CD4-positive, alpha-beta T cell treated with Interferon gamma for 1 hour (primary cell): ENCODE measurements at regions not wholly inside any gene's neighbourhood (a gene's known extent, or its start where the extent isn't known, plus 50 kb on each side); places are given as distances from the start of the nearest gene placed in this dataset.

Source experiments
- DNase-seq: peaks from one replicate; pipeline ENCODE4 v3.0.0-alpha.2; 2020

DNA sequence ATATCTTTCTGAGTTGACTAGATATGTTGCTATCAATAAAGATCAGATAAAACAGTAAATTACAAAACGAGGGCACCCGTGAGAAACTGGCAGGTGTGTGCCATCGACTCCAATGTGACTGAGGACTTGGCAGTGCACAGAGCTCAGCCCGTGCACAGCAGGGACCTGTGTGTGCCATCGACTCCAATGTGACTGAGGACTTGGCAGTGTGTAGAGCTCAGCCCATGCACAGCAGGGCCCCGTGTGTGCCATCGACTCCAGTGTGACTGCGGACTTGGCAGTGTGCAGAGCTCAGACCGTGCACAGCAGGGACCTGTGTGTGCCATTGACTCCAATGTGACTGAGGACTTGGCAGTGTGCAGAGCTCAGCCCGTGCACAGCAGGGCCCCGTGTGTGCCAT lies 347.2 kb upstream of the B3GAT1 start:
- DNase-seq: no peak

GRCh38 chr11:134758342-134758931 lies 346.4 kb upstream of the B3GAT1 start:
- no peak for DNase-seq

- DNase-seq: no peak
Observed at GRCh38 chr11:134757633-134758032, 345.6 kb upstream of the B3GAT1 start.

DNA sequence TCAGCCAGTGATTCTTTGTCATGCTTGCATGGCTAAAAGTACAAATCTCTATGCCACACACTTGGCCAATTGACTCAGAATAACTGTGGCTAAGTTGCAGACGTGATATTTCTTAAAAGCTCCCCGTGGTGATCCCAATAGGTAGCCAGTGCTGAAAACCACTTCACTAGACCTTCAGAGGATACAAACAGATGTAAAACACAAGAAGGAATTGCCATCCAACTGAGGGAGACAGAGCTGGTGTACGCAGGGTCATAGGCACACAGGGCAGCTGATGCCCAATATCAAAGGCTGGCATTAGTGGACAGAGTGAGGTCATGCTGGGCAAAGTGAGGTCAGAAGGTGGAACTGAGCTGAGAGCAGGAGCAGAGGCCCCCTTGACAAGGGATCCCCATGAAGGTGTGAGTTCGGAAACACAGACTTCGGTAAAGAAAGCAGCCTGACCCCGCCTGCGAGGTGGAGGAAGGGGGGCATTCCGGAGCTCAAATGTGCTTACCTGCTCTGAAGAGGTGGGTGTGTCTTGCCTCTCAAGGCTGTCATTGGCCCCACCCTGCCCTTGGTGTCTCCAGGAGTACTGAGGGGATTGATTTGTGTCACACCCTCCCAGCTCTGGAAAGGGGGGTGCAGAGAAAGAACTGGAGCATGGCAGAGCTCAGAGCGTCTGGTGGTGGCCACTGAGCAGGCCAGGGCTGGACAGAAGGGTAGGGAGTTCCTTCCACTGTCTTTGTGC lies 344.9 kb upstream of the B3GAT1 start:
- no peak for DNase-seq

- no peak for DNase-seq
Observed at GRCh38 chr11:134755535-134755934, 343.5 kb upstream of the B3GAT1 start.

- DNase-seq: no peak
Observed at GRCh38 chr11:134754521-134755198, 342.6 kb upstream of the B3GAT1 start.

- no peak for DNase-seq
Observed at GRCh38 chr11:134753771-134754520, 341.9 kb upstream of the B3GAT1 start.

DNA sequence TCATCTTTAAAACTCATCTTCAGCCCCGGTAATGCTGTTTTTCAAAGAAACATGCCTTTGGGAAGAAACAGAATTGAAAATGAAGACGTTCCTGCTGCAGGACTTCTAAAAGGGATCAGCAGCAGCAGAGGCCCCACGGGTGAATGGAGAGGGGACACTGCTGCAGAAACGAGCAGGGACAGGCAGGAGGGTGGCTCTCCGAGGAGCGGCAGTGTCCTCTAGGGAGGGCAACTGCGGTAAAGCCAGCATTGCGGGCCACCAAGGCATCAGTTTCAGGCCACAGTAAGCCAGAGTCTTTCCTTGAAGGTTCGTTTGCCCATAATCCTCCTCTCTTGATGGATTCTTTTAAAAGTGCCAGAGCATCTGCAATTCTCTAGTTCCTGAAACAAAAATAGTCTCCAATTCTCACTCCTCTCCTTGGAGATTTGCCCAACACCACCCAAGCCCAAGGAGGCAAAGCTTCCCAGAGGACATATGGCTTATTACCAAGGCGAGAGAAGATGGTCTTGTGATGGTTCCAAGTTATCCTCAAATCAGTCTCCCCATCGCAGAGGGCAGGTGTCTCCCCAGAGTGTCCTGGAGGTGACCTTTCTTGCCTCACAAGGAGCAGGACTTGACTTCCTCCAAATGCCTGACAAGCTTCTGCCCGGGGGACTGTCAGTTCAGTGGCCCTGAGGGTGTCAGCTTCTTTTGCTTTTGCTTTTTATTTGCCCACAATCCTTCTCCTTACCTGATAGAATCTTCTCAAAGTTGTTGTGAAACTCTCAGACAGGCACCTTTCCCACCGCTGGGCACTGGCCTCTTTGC lies 341.1 kb upstream of the B3GAT1 start:
- DNase-seq: no peak

DNA sequence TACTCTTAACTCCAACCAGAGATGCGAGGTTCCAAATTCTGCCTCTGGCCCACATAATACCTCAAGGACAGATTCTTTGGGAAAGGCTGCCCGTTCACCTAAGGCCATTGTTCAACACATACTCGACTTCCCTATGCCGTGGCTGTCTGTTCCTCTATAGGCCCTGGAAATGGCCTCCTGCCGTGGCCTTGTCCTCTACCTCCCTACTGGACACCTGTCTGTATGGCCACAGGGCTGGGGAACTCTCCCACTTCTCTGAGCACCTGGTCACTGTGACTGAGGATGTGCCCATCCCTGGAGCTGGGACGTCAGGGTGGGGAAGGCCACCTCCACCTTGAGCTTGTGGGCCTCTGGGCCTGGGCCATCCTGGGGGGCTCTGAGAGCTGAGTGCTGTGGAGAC lies 340.5 kb upstream of the B3GAT1 start:
- no peak for DNase-seq

DNA sequence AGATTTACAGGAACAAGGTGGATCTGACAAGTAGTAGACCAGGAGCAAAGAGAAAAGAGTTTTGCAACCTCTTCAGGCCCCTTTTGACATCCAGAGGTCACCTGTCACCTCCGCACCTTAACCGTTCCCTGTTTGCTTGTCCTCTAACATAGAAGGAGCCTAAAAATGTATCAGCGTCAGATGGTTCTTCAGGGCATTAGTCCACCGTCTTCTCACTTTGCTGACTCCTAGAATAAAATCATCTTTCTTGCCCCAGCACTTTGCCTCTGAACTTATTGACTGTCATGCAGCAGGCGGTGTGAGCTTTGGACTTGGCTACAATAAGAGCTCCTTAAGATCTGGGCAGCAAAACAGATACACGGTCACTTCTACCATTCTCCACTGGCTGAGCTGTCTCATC lies 339.7 kb upstream of the B3GAT1 start:
- no peak for DNase-seq

GRCh38 chr11:134751031-134751585 lies 339.1 kb upstream of the B3GAT1 start:
- DNase-seq: no peak

DNA sequence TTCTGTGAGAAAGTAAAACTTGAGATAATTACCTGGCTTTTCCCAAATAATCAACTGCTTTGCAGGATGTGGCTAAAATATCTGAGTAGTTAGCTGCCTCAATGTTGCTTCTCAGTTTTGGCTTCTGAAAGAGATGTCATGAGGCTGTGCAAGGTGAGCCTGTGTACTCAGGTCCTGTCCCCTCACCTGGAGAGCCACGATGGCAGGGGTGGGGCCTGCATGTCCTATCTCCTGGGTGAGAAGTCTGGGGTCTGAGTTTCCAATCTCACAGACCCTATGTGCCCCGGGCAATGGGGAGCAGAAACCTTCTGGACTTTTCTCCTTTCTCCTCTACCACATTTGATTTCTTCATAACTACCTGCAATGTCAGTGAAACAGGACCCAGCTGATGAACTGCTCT lies 338.6 kb upstream of the B3GAT1 start:
- DNase-seq: no peak

DNA sequence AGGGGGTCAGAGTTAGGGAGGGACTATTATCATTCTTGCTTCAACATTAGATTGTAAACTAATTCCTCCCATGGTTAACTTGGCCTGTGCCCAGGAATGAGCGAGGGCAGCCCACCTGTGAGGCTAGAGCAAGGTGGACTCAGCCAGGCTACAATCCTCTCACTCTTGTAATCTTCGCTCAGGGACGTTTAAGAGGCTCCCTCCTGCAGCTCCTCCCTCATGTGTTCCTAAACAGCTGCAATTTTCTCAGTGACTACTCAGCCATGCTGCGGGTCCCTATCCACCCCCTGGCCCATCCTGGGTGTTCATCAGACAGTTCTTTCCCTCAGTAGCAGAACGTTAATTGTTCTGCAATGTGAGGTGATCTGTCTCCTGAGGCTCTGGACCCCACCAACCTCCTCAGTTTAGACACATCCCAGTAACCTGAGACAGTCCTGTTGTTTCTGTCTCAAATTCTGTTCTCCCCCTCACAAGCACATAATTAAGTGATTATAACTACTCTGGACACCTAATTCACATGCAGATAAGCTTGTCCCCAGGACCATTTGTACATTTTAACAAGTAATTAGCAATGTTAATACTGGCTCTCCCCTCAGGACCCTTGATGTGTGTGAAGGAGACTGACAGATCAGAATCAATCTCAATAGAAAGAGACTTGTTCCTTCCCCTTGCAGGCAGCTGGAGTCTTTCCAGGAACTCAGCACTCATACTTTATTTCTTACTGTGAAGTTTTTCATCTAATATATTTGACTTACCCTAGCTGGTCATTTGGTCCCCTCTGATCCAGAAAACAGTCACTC lies 337.2 kb upstream of the B3GAT1 start:
- DNase-seq: no peak

DNA sequence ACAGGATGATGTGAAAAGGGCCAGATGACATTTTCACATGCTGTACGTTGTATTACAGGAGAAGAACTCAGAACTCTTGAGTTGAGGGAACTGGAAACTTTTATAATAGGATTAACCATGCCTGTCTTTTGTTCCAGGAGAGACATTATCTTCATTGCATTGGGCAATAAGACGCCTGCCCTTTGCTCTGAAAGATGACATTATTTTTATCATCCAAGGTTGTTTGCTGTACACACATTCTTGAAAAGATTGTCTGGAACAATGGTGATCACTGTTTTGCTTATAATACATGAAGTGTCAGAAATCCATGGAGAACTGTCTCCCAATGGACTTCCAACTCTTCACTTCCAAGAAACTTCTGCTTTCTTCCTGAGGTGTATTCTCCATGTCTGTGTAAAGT lies 334.6 kb upstream of the B3GAT1 start:
- no peak for DNase-seq

- DNase-seq: no peak
Observed at GRCh38 chr11:134745456-134745855, 333.4 kb upstream of the B3GAT1 start.

- DNase-seq: no peak
Observed at GRCh38 chr11:134743820-134744195, 331.8 kb upstream of the B3GAT1 start.

DNA sequence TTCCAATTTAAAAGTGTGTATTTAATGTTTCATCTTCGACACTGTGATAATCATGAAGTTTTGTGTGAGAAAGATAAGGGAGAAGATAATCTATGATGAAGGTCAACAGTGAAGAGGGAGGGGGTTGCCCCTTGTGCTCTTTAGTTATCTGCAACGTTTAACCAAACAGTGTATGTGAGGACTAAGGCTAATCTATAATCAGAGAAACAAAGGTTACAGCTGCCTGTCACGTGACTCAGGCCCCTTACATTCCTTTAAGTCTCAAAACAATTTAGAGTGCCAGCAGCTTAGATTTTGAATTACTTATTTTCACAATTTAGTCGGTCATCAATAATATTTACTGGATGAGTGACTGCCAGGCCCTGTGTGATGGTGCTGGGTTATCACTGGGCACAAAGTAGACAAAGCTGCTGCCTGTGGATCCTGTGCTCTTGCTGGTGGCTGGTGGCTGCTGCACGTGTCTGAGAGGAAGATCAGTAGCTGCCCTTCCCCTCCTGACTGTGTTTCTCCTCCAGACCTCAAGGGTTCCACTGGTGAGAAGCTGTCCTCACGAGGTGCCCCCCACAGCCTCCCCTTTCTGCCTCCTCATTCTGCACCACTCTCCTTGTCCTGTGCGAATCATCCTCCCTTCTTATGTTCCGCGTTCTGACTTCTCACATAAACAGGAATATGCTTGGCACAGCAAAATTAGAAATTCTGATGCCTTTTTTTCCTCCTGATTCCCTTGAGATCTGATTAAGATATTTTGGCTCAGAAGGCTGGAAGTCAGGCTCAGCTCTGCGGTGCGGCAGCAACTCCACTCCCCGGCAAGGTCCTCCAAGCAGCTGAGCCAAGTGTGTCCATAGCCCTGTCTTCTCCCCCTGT lies 331.1 kb upstream of the B3GAT1 start:
- DNase-seq: no peak

DNA sequence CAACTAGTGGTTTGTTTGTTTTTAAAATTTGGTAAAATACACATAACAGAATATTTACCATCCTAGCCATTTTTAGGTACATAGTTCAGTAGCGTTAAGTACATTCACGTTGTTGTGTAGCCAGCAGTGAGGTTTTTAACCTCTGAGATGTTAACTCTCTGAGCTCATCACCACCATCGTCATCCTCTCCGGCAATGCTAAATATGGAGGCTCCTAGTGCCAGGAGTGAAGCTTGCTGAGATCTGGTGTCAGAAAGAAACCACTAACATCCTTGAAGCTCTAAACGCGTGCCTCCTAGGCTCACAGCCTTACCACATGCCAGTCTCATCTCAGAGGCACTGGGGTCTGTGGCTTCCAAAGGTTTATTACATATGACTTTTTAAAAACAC lies 330.2 kb upstream of the B3GAT1 start:
- no peak for DNase-seq

DNA sequence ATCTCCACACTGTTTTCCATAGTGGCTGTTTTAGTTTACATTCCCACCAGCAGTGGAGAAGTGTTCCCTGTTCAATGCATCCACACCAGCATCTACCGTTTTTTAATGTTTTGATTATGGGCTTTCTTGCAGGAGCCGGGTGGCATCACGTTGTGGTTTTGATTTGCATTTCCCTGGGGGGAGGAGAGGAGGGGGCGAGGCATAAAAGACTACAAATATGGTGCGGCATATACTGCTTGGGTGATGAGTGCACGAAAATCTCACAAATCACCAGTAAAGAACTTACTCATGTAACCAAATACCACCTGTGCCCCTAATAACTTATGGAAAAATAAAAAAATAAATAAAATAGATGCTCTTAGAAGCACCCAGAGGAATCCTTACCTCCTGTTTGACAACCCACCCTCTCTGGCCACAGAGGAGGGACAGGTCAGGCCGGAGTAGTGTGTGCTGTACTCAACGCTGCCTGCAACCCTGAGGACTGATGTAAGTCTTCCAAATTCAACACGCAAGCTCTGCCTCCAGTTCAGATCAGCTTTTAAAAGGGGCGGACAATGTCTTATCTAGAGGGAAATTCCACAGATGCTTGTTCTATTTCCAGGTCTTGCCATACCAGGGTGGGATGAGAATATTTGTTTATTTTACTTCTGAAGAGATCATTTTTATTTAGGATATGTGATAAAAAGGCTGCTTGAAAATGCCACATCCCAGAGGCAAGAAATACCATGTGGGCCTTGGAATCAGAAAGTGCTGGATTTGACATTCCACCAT lies 329.6 kb upstream of the B3GAT1 start:
- DNase-seq: no peak
